ENCODE measurements at regions not wholly inside any gene's neighbourhood (a gene's known extent, or its start where the extent isn't known, plus 50 kb on each side); places are given as distances from the start of the nearest gene placed in this dataset.

DNA sequence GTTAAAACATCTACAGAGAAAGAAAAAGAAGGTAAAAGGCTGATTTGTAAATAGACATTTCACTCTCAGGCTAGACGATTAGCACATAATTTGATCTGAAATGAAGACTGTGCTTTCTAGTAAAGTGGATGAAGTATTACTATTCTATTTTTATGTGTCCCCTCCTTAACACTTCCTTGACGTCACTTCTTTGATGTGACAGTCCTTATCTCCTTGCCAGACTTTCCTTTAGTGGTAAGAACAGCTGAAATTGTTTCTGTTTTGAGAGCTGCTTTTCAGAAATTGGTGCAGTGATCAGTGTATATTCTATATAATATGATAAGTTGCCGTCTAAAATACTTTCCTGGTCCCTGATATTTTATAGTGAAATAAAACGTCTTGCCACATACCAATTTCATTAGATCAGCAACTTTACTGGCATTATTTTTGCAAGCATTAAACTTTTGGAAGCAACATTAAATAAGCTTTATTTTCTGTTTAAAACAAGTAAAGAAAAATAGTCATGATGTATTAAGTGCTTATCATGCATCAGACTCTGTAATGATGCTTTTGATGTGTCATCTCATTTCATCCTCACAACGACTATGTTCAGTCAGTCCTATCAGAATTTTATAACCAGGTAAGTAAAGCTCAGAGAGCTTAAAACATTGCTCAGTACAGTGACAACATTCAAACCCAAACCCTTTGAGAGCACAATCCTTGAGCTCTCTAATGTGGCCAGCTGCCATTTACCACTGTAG, 210.3 kb upstream of the PCDH9 start:
- intact Hi-C loops (cut with DNase I; ENCODE audit: low total_unique reads): no loop called here
- in situ Hi-C loops (cut with MboI; ENCODE audit: low pct_ligation_motif_present in 1 of 4, low pct_unique_long_range_greater_than_20kb in 1 of 4, low sequenced_read_pairs in 3 of 4): no loop called here
- 20 to 21% methylated on average over 5 of the region's 5 CpGs for WGBS, 2 donors (ENCODE audit: low coverage in 1 of 2)
- H3K4me3 ChIP-seq: no peak overlapping the region
- DNase-seq: no peak
- no peak overlapping the region for H3K27ac ChIP-seq
- H3K9me3 ChIP-seq: no peaks in the 10 kb centered on the region
- no peaks in the 10 kb centered on the region for H3K4me1 ChIP-seq
- no peaks in the 10 kb centered on the region for H3K36me3 ChIP-seq
- TF ChIP-seq, protein P1, sequence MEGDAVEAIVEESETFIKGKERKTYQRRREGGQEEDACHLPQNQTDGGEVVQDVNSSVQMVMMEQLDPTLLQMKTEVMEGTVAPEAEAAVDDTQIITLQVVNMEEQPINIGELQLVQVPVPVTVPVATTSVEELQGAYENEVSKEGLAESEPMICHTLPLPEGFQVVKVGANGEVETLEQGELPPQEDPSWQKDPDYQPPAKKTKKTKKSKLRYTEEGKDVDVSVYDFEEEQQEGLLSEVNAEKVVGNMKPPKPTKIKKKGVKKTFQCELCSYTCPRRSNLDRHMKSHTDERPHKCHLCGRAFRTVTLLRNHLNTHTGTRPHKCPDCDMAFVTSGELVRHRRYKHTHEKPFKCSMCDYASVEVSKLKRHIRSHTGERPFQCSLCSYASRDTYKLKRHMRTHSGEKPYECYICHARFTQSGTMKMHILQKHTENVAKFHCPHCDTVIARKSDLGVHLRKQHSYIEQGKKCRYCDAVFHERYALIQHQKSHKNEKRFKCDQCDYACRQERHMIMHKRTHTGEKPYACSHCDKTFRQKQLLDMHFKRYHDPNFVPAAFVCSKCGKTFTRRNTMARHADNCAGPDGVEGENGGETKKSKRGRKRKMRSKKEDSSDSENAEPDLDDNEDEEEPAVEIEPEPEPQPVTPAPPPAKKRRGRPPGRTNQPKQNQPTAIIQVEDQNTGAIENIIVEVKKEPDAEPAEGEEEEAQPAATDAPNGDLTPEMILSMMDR (IDR thresholded peaks at IDR 0.05): no peak
- TF ChIP-seq POLR2A (IDR thresholded peaks at IDR 0.05) (no peak), EP300 (IDR thresholded peaks at IDR 0.05; ENCODE audit: low read depth) (no peak), POLR2AphosphoS5 (IDR thresholded peaks at IDR 0.05) (no peak)
- H3K27me3 ChIP-seq: no peaks in the 10 kb centered on the region

DNA sequence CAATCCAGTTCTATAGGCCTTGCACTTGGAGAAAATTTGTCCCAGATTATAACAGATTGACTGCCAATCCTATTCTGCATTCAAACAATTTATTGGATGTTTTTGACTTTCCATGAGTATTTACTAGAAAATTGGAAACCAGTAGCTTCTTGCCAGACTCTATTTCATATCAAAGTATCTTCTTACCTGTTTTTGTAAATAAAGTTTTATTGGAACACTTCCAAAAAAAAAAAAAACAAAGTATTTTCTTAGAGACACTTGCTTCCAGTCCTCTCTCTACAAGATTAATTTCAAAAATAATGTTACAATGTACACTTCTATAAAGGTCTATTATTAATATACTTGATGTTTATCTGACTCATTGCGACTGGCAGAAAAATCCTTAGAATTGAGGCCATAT, 209.2 kb upstream of the PCDH9 start:
- Histone ChIP-seq H3K4me1 (no peaks in the 10 kb centered on the region), H3K27ac (no peak overlapping the region), H3K36me3 (no peaks in the 10 kb centered on the region), H3K9me3 (no peaks in the 10 kb centered on the region), H3K27me3 (no peaks in the 10 kb centered on the region), H3K4me3 (no peak overlapping the region)
- 74 to 83% methylated on average over 1 of the region's 1 CpG for WGBS, 2 donors (ENCODE audit: low coverage in 1 of 2)
- in situ Hi-C loops (cut with MboI; ENCODE audit: low pct_ligation_motif_present in 1 of 4, low pct_unique_long_range_greater_than_20kb in 1 of 4, low sequenced_read_pairs in 3 of 4): no loop called here
- no peak for TF ChIP-seq POLR2A (IDR thresholded peaks at IDR 0.05)
- no peak for TF ChIP-seq EP300 (IDR thresholded peaks at IDR 0.05; ENCODE audit: low read depth)
- TF ChIP-seq POLR2AphosphoS5 (IDR thresholded peaks at IDR 0.05): no peak
- TF ChIP-seq, protein P1 (IDR thresholded peaks at IDR 0.05): no peak
- no peak for DNase-seq
- intact Hi-C loops (cut with DNase I; ENCODE audit: low total_unique reads): no loop called here

DNA sequence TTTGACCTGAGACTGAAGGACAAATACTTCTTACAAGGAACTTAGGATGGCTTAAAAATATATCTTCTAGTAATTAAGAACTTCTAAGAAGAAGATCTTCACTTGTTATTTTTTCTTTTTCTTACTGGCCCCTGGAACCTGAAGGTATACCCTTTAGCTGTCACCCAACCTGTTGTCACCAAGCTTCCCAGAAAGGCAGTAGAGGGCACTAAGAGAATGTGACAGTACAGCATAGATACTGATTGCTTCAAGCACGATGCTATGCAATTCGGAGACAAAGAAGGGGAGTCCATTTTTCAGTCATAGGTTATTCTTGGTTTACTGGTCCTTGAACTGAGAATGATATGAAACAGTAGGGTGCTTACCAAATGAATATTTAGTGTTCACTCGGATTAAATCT, 208.3 kb upstream of the PCDH9 start:
- TF ChIP-seq, protein P1 (IDR thresholded peaks at IDR 0.05): no peak
- TF ChIP-seq POLR2AphosphoS5 (IDR thresholded peaks at IDR 0.05) (no peak), POLR2A (IDR thresholded peaks at IDR 0.05) (no peak), EP300 (IDR thresholded peaks at IDR 0.05; ENCODE audit: low read depth) (no peak)
- intact Hi-C loops (cut with DNase I; ENCODE audit: low total_unique reads) (no loop called here), in situ Hi-C loops (cut with MboI; ENCODE audit: low pct_ligation_motif_present in 1 of 4, low pct_unique_long_range_greater_than_20kb in 1 of 4, low sequenced_read_pairs in 3 of 4) (no loop called here)
- H3K4me3 ChIP-seq: no peak overlapping the region
- no peaks in the 10 kb centered on the region for H3K9me3 ChIP-seq
- H3K36me3 ChIP-seq: no peaks in the 10 kb centered on the region
- WGBS, 2 donors (ENCODE audit: low coverage in 1 of 2): 41 to 44% methylated on average over 2 to 3 of the region's 3 CpGs
- no peaks in the 10 kb centered on the region for H3K4me1 ChIP-seq
- DNase-seq: no peak
- no peak overlapping the region for H3K27ac ChIP-seq
- H3K27me3 ChIP-seq: no peaks in the 10 kb centered on the region

DNA sequence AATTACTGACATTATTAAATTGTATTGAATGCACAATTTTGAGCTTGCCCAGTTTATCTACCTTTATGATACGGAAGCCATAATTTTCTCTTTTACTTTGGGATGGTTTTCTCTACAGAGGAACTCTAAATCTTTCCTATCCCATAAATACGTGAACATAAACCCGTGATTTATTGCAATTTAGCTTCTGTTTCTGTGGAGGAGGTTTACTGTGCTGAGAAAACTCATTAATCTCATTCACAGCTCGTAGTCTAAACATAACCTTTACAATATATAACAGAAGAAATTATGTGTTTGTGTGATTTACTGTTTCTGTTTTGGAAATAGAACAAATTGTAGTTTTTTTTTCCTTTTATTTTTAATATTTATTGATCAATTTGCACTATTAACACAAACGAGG, 207.1 kb upstream of the PCDH9 start:
- Histone ChIP-seq H3K9me3 (no peaks in the 10 kb centered on the region), H3K4me3 (no peak overlapping the region), H3K36me3 (no peaks in the 10 kb centered on the region), H3K27me3 (no peaks in the 10 kb centered on the region), H3K4me1 (no peaks in the 10 kb centered on the region), H3K27ac (no peak overlapping the region)
- TF ChIP-seq, protein P1 (IDR thresholded peaks at IDR 0.05): no peak
- TF ChIP-seq POLR2A (IDR thresholded peaks at IDR 0.05): no peak
- TF ChIP-seq POLR2AphosphoS5 (IDR thresholded peaks at IDR 0.05): no peak
- no peak for TF ChIP-seq EP300 (IDR thresholded peaks at IDR 0.05; ENCODE audit: low read depth)
- intact Hi-C loops (cut with DNase I; ENCODE audit: low total_unique reads) (no loop called here), in situ Hi-C loops (cut with MboI; ENCODE audit: low pct_ligation_motif_present in 1 of 4, low pct_unique_long_range_greater_than_20kb in 1 of 4, low sequenced_read_pairs in 3 of 4) (no loop called here)
- 37 to 38% methylated on average over 5 of the region's 5 CpGs for WGBS, 2 donors (ENCODE audit: low coverage in 1 of 2)
- no peak for DNase-seq

Data from transverse colon (tissue), 4 donors.